Cerebellar cortex (tissue), 1 donor: ENCODE measurements at regions not wholly inside any gene's neighbourhood (a gene's known extent, or its start where the extent isn't known, plus 50 kb on each side); places are given as distances from the start of the nearest gene placed in this dataset.
"Not testable (repeated sequence)": the region's sequence is repeated elsewhere in the genome, so short reads cannot be mapped to it uniquely, and the experiment has no call there.

Experiments used
- DNase-seq: peaks from one replicate; pipeline ENCODE4 v3.0.0-alpha.2; 2015; ENCODE audit warnings: low spot score

DNA sequence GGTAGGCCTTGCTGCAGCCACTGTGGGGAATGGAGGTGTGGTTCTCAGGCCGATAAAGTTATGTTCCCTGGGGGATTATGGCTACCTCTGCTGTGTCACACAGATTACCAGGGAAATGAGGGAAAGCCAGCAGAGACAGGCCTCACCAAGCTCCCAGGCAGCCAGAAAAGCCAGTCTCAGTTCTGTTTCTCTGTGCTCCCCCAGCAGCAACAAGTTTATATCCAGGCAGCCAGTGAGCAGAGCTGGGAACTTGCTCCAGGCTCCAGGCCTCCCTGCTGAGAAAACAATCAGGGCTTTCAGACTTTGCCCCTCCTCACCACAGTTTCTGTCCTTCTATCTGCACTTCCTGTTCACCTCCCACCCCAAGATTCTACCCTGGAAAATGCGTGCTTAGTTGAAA lies 596.6 kb upstream of the GYPC start:
- no peak for DNase-seq

DNA sequence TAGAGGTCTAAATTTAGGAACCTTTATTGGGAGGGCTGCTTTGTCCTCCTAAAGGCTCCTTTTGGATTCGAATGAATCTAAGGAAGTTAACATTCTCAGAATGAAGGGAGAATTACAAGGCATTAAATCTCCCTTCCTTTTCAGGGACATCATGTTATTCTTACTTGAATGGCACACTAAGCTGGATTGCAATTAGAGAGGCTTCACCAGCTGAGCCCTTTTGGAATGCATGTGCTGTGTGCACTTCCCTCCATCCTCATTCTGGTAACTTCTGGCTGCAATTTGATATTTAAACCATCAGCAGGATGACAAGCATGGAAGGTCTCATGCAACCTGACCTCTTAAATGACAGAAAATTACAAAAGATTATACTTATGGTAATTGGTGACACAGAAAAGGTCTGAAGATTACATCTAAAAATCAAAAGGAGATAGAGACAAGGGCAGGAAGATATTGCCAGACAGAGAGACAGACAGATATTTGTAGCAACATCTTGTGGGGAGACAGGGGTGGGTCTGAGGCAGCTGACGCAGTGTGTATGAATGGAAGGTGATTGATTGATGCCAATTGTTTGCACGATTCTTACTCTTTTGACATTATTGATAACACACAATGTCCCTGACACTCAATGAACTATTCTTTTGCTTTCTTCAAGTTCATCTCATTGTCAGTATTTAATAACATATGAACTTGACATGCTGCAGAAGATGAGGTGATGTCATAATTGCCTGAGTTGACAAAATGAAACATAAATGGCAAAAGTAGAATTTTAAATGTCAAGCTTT lies 570.8 kb upstream of the GYPC start:
- no peak for DNase-seq

DNA sequence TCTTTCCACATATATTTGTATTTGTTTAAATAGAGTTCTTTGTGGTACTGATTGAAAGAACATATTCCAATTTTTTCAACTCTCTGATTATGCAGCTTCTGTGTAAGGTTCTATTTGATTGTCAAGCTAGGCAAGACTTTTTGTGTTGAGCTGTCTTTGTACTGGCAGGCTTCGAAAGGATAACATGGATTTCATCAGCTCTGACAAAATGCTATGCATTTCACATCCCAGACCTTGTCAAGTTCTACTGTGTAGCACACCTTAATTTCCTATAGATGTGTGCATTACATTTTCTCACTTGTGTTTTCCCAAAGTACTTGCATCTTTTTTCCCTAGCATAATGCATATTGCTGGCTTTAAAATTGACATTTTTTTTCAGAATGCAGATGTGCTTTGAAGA lies 555.0 kb upstream of the GYPC start:
- no peak for DNase-seq

DNA sequence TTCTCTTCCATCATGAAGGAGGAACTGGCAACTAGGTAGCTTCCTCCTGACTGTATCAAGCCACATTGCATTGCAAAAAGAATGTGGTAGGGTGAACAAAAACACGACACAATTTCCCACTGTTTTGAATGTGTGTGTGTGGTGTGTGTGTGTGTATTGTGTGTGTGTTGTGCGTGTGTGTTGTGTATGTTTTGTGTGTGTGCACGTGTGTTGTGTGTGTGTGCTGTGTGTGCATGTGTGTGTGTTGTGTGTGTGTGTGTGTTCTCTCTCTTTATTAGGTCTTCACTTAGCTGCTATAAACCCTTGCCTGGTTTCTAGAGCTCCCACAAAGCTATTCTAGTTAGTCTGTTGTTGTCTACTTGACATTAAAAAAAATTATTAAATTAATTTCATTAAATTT lies 550.0 kb upstream of the GYPC start:
- no peak for DNase-seq

DNA sequence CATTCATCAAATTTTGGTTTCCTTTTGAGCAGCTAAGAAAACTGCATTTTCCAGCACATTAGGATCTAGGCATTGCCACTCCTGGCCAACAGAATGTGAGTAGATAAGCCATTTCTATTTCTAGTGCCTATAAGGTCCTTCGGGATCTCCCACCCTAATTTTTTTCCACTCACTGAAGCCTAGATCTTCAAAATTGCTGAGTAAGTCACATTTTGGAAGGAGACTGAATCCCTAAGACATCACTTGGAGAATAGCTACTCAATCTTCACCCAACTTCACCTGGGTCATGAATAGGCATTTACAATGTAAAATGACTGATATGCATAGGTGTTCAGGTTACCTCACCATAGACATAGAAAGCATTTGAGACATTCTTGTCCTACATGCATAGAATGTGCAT lies 548.1 kb upstream of the GYPC start:
- DNase-seq = no peak

DNA sequence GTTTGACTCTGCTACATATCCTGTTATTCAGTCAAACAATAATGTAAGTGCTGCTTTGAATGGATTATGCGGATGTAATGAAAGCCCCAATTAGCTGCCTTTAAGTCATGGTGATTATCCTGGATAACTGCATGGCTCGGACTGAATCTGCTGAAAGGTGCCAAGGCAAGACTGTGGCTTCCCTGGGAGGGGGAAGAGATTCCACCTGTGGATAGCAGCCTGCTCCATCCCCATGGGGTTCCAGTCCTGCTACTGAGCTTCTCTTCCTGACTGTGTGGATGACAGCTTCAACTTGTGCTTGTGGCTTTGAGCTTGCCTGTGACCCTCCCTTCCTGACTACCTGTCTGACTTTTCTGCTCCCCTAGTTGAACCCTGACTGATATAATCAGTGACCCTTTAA lies 540.0 kb upstream of the GYPC start:
- DNase-seq = no peak

DNA sequence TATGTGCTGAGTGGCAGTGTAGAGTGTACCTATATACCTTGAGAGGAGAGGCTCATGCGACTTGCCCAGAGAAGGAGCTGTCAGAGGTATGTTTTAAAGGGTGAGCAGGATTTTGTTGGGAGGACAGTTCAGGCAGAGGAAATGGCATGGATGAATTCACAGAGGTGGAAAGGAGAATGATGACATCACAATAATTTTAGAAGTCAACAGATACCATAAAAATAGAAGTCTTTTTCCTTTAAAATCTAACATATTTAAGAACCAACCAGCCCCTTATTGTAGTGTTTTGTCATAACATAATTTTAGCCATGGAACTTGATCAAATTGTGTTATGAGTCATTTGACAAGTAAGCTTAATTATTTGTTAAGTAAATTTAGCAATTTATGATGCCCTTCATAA lies 538.1 kb upstream of the GYPC start:
- no peak for DNase-seq

DNA sequence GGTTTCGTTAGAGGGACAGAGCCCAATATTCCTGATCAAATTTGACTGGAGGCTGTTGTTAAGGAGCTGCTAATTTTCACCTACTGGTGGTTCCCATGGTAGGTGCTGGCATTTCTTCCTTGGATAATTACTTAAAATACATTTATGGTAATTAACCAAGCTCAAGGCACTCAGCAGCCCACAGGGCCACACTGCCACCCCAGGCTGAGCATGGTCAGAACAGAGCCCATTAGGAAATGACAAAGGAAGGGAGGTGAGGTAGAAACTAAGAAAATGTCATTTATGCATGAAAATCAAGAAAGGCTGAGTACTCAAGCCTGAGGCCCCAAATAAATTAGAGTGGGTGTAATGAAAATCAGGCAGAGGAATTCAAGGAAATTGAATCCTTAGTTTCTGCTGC lies 510.2 kb upstream of the GYPC start:
- DNase-seq = no peak

DNA sequence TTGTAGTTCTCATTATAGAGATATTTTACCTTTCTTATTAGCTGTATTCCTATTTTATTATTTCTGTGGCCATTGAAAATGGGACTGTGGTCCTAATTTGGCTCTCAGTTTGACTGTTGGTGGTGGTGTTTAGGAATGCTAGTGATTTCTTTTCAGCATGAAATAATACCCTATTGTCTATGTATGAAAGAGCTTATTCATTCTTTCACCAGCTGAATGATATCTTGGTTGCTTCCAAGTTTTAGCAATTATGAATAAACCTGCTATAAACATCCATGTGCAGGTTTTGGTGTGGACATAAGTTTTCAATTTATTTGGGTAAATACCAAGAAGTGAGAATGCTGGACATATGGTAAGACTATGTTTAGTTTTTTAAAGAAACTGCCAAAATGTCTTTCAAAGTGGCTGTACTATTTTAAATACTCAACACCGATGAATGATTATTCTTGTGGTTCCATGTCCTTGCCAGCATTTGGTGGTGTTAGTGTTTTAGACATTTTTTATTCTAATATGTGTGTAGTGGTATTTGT lies 501.6 kb upstream of the GYPC start:
- no peak for DNase-seq

DNA sequence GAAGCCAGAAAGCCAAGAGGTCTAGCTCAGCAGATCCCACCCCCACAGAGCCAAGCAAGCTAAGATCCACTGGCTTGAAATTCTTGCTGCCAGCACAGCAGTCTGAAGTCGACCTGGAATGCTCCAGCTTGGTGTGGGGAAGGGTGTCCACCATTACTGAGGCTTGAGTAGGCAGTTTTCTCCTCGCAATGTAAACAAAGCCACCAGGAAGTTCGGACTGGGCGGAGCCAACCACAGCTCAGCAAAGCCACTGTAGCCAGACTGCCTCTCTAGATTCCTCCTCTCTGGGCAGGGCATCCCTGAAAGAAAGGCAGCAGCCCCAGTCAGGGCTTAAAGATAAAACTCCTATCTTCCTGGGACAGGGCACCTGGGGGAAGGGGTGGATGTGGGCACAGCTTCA lies 495.0 kb upstream of the GYPC start:
- not testable (repeated sequence) for DNase-seq

DNA sequence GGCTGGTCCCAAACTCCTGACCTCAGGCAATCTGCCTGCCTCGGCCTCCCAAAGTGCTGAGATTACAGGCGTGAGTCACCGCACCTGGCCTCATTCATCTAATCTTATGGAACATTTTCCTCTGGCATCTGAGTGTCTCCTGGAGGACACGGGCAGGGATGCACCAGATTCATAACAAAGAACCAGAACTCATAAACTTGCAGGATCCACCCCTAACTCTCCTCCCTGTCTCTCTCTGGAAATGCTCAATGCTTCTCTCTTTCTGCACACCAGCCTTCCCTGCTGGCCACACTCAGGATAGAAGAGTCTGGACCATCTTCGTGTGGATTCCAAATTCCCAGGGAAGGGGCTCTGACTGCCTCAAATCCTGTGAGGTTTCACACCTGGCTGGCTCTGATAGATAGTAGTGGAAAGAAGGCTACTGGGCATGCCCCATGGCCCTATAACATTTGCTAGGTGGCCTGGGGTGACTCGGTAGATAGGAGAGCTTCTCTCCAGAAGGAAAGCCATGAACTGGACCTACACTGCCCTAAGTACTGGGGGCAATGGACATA lies 483.2 kb upstream of the GYPC start:
- DNase-seq = no peak

DNA sequence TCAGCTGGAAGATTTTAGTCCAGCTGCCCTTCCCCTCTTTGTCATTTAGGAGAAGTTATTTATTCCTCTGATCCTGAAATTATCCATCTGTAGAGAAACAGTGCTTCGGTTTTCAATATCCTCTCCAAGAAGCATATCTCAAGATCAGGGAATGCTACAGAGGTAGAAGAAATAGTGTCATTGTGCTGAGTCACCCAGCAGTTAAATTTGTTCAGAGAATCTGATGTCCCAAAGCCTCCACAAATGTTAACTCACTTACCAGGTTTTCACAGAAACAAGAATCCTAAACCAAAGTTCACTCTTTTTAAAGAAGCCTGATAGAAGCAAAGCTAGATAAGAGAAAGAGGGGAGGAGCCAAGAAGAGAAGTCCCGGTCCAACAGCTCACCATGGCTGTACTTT lies 480.7 kb upstream of the GYPC start:
- DNase-seq = no peak

DNA sequence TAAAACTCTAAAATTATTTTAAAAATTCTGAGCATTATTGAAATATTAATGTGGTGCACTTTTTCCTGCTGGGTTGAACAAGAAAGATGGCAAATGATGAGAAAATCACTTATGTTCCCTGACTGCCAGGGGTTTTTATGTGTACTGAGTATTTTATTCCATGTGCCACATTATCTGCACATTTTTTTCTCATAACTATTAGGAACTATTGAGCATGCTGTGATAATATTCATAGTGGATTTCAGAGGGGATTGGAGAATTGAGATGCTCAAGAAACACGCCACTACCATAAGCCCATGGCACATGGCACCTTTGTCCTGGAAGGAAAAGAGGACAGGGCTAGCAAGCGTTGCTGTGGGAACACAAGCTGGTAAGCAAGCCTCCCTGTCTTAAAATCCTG lies 478.5 kb upstream of the GYPC start:
- DNase-seq = no peak

DNA sequence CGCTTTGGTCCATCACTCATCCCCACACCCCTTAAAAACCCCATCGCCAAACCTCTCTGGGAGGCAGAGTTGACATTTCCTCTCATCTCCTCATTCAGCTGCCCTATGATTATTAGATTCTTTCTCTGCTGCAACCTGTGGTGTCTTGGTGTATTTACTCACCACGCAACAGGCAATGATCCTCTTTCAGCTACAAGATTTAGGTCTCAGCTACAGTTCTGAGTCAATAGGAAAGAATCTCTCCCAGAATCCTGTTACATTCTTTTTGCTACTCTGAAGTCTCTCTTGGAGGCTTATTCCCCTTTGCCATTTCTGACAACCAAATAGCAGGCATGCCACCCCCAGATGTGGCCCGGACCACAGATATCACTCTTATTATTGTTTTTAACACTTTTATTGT lies 468.3 kb upstream of the GYPC start:
- DNase-seq = no peak

DNA sequence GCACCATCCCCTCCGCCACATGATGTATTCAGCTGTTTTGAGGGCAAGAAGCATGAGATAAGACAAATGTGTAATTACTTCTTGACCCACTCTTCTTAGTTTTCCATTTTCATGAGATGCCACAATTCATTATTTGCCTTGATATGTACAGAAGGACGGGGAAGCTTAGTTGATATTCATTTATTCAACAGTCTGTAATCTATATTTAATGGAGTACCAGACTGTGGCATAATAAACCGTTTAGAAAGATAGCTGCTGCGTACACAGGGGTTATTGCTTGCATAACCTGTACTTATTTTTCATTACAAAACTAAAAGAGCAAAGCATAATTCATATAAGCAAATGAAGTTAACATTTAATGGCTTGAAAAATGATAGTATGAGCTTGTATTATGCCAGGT lies 466.4 kb upstream of the GYPC start:
- no peak for DNase-seq

DNA sequence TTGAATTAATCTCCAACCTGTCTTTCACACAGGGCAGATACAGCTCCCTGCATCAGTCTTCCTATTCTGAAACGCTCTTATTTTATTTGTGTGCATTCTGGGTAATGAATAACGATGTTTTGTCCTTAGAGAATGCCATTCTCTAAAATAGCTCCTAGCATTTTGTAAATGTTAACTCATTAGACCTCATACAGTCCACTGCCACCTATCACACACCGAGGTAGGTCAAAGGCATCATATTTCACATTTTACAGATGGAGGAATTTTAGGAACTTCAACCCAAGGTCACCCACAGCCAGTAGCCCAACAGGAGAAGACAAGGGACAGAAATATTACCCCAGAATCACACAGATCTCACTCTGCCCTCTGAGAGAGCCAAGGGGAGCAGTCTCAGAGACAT lies 455.4 kb upstream of the GYPC start:
- no peak for DNase-seq

DNA sequence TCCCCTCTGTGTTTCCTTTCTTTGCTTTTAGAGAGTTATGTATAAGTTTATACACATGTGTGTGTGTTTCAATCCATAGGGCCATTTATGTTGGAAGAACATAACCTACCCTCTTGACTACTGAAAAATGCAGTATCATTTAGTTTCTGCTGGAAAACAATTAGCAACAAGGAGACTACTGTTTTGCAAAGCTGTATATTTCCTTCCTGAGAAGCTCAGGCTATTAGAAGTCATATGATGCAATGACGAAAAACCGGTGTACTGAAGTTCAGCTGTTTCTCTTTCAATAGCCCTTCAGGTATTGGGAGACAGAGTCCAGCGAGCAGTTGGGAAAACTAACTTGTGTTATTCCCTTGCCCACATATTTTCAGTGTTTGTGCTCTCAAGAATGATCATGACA lies 447.7 kb upstream of the GYPC start:
- no peak for DNase-seq

DNA sequence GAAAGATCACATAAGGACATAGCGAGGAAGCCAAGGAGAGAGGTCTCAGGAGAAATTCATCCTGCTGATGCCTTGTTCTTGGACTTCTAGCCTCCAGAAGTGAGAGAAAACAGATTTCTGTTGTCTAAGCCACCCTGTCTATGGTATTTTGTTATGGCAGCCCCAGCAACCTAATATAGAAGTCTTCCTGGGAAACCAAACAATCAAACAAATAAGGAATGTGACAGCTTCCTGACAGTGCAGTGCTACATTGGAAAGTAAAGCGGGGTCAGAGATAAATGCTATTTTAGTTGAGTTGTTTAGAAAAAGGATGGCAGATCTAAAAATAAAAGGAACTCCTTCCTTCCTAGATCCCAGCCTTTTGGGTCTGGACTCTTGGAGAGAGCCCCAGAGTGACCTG lies 443.2 kb upstream of the GYPC start:
- DNase-seq = no peak

DNA sequence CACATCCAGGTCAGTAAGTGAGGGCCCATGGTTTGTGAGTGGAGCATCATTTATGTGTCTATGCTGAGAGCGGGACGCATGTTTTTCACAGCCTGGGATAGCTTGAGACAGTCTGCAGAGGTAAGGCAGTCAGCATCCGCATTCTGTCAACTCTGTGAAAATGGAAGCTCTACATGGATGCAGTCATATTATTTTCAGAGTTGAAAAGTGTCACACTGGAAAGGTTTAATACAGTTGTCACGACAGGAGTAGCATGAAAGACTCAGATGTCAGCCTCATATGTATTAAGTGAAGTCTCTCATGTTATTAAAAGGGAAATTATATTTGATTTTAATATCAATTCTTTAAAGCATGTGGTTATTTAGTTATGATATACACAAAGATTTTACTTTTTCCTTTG lies 436.9 kb upstream of the GYPC start:
- DNase-seq = no peak

DNA sequence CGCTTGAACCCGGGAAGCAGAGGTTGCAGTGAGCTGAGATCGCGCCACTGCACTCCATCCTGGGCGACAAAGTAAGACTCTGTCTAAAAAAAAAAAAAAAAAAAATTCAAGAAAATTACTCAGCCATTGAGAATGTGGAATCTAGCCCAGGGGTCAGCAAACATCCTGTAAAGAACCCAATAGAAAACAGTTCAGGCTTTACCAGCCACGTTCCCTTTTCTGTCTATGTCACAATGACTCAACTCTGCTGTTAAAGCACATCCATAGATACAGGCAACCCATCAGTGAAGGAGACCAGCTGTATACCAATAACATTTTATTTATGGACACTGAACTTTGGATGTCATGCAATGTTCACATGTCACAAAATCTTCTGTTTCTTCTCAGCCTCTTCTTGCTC lies 435.6 kb upstream of the GYPC start:
- DNase-seq = no peak

DNA sequence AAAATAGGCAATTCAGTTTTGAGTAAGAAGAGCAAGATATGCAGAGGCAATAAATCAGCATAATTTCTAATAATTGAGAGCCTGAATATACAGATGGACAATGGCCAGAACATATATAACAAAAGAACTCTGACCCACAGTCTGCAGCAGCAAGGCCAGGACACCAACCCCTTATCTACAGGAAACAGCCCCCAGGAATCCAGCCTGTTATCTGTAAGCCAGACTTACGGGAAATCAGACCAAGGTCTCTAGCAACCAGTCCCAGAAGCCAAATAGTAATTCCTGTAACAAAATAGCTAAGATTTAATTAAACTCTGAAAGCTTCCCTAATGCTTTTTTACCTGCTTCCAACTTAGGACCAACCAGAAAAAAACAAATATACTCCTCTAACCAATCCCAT lies 434.5 kb upstream of the GYPC start:
- DNase-seq = no peak

DNA sequence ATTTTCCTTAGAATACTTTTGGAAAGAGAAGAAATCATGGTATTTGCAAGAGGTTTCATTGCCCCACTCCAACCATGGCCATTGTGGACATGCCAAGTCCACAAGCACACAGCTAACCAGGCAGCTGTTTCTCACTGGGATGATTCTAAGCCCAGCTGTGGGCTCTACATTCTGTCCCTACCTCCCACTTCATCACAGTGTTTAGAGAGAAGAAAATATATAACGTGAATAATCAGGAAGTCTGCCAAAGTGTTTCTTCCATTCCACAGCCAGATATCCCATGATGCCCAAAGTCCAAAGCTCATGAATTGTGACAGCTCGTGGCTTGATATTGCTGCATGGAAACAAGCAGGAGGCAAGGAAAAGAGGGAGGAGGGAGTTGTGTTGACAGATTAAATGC lies 433.7 kb upstream of the GYPC start:
- no peak for DNase-seq

DNA sequence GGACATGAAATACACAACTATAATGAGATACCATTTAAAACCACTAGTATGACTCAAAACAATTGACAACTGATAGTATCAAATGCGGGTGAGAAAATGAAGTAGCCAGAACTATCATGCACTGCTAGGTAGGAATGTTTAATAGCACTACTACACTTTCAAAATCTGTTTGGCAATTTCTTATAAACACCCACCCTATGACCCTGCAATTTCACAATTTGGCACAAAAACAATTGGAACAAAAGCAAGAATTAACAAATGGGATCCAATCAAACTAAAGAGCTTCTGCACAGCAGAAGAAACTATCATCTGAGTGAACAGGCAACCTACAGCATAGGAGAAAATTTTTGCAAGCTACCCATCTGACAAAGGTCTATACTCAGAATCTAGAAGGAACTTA lies 431.2 kb upstream of the GYPC start:
- DNase-seq = no peak

DNA sequence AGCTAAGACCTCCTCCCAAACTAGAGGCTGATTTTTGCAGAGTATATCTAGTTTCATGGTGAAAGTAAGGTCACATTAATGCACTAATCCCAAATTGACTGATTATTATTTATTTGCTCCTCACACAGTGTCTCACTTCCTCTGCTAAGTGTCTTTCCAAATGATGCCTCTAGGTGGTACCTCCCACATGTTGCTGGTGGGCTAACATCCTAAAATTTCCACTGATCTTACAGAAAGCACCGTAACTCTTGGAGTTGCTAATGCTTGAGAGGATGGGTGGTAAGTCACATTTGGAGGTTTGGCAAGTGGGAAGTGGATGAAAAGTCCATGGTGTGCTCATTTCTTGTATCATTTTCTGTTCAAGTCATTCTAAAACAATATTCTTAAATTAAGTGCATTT lies 428.7 kb upstream of the GYPC start:
- no peak for DNase-seq
